KOPT-K1 (cell line): ENCODE measurements at regions not wholly inside any gene's neighbourhood (a gene's known extent, or its start where the extent isn't known, plus 50 kb on each side); places are given as distances from the start of the nearest gene placed in this dataset.
"Not testable (repeated sequence)": the region's sequence is repeated elsewhere in the genome, so short reads cannot be mapped to it uniquely, and the experiment has no call there.

Experiments
- H3K27ac ChIP-seq: fragments of 200-600 bp; sonication (generic); 2 replicates; pipeline ENCODE4 v1.5.1; 2016; ENCODE audit warnings: antibody characterized with exemption, mild to moderate bottlenecking, low read depth, low read length; ENCODE audit not compliant: poor library complexity, severe bottlenecking
- H3K36me3 ChIP-seq: fragments of 200-600 bp; sonication (generic); 2 replicates; pipeline ENCODE4 v1.5.1; 2017; ENCODE audit warnings: antibody characterized with exemption, mild to moderate bottlenecking, low read length, moderate library complexity; ENCODE audit not compliant: insufficient read depth
- H3K9me3 ChIP-seq: fragments of 200-600 bp; sonication (generic); 2 replicates; pipeline ENCODE4 v1.5.1; 2017; ENCODE audit warnings: antibody characterized with exemption, low read length, mild to moderate bottlenecking; ENCODE audit not compliant: insufficient read depth, poor library complexity, severe bottlenecking

- Histone ChIP-seq H3K36me3 (no peaks in the 10 kb centered on the region), H3K27ac (no peak overlapping the region), H3K9me3 (peaks cover 28% of the 10 kb centered on the region)
Measured at GRCh38 chr12:47478426-47478825, 227.4 kb downstream of the RPAP3 start.

- Histone ChIP-seq H3K9me3 (peaks cover 28% of the 10 kb centered on the region), H3K27ac (no peak overlapping the region), H3K36me3 (no peaks in the 10 kb centered on the region)
Measured at GRCh38 chr12:47473091-47473490, 232.7 kb downstream of the RPAP3 start.

- peaks cover 10% of the 10 kb centered on the region for H3K9me3 ChIP-seq
- not testable (repeated sequence) for H3K36me3 ChIP-seq, H3K27ac ChIP-seq
Measured at GRCh38 chr12:47470349-47470748, 235.5 kb downstream of the RPAP3 start.

GRCh38 chr12:47463918-47464317 is 241.9 kb downstream of the RPAP3 start:
- H3K36me3 ChIP-seq, H3K27ac ChIP-seq, H3K9me3 ChIP-seq: not testable (repeated sequence)

GRCh38 chr12:47458279-47458678 is 247.6 kb downstream of the RPAP3 start:
- Histone ChIP-seq H3K36me3 (no peaks in the 10 kb centered on the region), H3K27ac (no peak overlapping the region)

GRCh38 chr12:47449797-47450196 is 256.0 kb downstream of the RPAP3 start:
- Histone ChIP-seq H3K36me3 (no peaks in the 10 kb centered on the region), H3K27ac (no peak overlapping the region), H3K9me3 (no peaks in the 10 kb centered on the region)

More at GRCh38 chr12:47458279-47458678, 247.6 kb downstream of the RPAP3 start:
- H3K9me3 ChIP-seq: peaks cover 3% of the 10 kb centered on the region

DNA sequence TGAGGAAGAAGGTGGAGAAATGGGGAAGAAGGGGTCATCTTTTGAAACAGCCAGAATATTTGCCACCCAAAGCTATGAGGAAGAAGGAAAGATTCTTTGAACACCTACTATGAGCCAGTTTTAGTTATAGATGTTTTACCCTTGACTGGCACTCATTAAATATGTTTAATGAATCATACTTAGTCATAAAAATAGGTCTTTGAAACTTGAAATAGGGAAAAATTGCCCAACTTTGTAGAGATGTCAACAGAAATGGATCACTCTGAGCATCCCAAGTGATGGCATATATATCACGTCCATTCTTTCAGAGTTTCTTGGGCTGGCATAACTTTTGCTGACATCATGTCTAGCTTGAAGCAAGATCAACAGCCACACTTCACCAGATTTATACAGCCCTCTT is 263.5 kb downstream of the RPAP3 start:
- no peaks in the 10 kb centered on the region for H3K36me3 ChIP-seq
- H3K9me3 ChIP-seq: peaks cover 20% of the 10 kb centered on the region
- H3K27ac ChIP-seq: no peak overlapping the region

DNA sequence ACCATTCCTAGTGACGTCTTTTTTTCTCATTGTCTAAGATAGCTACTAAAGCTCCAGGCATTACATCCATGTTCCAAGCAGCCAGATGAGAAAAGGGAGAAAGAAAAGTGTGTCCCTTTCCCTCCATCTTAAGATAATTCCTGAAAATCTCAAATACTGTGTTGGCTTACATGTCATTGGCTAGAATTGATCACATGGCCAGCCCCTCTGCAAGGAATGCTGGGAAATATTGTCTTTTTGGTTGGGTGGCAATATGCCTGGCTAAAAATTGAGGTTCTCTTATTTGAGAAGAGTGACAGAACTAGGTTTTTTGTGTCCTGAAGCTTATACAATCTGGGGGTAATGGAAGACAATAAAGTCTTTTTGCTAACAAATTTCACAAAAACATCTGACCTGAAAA is 264.3 kb downstream of the RPAP3 start:
- Histone ChIP-seq H3K36me3 (no peaks in the 10 kb centered on the region), H3K27ac (no peak overlapping the region), H3K9me3 (peaks cover 20% of the 10 kb centered on the region)

DNA sequence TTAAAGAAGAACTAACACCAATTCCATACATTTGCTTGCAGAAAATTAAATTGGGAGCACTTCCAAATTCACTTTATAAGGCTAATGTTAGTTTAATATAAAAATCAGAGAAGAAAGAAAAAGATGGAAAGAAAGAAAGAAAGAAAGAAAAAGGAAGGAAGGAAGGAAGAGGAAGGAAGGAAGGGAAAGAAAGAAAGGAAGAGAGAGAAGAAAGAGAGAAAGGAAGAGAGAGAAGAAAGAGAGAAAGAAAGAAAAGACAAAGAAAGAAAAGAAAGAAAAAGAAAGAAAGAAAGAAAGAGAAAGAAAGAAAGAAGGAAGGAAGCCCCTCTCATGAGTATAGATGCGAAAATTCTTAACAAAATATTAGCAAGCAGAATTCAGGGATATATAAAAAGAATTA is 267.7 kb downstream of the RPAP3 start:
- Histone ChIP-seq H3K36me3 (no peaks in the 10 kb centered on the region), H3K9me3 (peaks cover 21% of the 10 kb centered on the region), H3K27ac (no peak overlapping the region)

DNA sequence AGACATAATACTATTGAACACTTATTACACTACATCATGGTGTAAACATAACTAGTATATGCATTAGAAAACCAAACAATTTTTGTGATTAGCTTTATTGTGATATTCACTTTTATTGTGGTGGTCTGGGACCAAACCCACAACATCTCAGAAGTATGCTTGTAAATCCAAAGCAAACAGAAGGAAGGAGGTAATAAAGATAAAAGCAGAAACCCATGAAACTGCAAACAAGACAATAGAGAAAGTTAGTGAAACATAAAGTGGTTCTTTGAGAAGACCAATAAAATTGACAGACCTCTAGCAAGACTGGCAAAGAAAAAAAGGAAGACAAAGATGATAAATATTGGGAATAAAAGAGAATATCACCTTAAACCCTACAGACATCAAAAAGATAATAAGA is 268.3 kb downstream of the RPAP3 start:
- no peaks in the 10 kb centered on the region for H3K36me3 ChIP-seq
- H3K9me3 ChIP-seq: peaks cover 21% of the 10 kb centered on the region
- no peak overlapping the region for H3K27ac ChIP-seq

- peaks cover 19% of the 10 kb centered on the region for H3K9me3 ChIP-seq
- H3K36me3 ChIP-seq: no peaks in the 10 kb centered on the region
Measured at GRCh38 chr12:47433876-47434275, 272.0 kb downstream of the RPAP3 start.

GRCh38 chr12:47426678-47427309 is 279.0 kb downstream of the RPAP3 start:
- not testable (repeated sequence) for H3K9me3 ChIP-seq, H3K36me3 ChIP-seq
- peak overlapping the region; percentile 48 for H3K27ac ChIP-seq

More at GRCh38 chr12:47433876-47434275, 272.0 kb downstream of the RPAP3 start:
- no peak overlapping the region for H3K27ac ChIP-seq

- Histone ChIP-seq H3K9me3 (no peaks in the 10 kb centered on the region), H3K27ac (no peak overlapping the region), H3K36me3 (no peaks in the 10 kb centered on the region)
Measured at GRCh38 chr12:47422611-47423010, 283.2 kb downstream of the RPAP3 start.

DNA sequence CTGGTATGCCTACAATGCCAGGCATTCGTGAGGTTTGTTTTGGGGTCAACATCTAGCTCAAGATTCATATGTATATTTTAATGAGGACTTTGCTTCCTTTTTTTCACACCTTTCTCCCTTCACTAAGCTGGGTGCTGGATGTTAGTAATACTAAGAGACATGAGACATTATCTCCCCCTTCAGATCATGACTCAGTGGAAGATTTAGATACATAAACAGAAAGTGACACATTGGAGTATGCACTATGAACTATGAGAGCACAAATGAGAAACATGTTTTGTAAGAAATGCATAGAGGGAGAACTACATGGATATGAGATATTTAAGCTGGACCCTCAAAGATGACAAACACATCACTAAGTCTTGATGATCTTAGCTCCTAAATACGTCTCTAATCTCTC is 286.3 kb downstream of the RPAP3 start:
- no peak overlapping the region for H3K27ac ChIP-seq
- no peaks in the 10 kb centered on the region for H3K9me3 ChIP-seq
- H3K36me3 ChIP-seq: no peaks in the 10 kb centered on the region

DNA sequence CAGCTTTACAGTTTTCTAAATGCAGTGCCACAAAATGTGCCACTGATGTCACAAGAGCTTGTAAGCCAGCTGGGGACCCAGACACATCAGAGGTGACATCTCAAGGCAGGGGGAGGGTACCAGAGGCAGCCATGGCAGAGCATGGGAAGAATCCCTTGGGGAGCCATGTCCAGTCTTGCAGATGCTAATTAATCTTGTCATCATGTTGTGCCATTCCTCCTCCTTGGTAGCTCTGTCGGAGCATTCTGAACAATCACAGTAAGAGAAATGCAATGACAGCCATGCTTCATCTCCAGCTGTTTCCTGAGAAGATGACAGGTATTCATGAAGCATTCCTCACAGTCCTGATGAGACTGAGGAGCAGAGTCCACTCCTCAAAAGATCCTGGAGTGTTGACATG is 287.9 kb downstream of the RPAP3 start:
- Histone ChIP-seq H3K36me3 (no peaks in the 10 kb centered on the region), H3K9me3 (no peaks in the 10 kb centered on the region), H3K27ac (no peak overlapping the region)

DNA sequence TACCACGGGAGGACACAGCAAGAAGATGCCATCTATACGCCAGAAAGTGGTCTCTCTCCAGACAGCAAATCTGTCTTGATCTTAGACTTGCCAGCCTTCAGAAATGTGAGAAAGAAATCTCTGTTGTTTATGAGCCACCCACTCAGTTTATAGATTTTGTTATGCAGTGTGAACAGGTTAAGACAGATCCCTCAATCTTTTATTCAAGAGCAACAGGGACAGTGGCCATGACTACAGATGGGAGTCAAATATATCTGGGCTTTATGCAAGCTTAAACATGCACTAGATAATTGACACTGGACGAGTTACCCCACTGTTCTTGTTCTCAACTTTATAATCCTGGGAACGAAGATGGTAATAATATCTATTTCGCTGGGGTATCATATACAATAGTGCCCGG is 288.7 kb downstream of the RPAP3 start:
- Histone ChIP-seq H3K9me3 (no peaks in the 10 kb centered on the region), H3K36me3 (no peaks in the 10 kb centered on the region), H3K27ac (no peak overlapping the region)
